Stimulated activated CD4-positive, alpha-beta T cell treated with anti-CD3 and anti-CD28 coated beads, TNF-alpha, amount 100 ng/mL, for 4 hours (primary cell): ENCODE measurements at regions not wholly inside any gene's neighbourhood (a gene's known extent, or its start where the extent isn't known, plus 50 kb on each side); places are given as distances from the start of the nearest gene placed in this dataset.

Source experiments
- DNase-seq, 3 experiments: peaks; one replicate each; pipeline ENCODE4 v3.0.0-alpha.2; 2020; ENCODE audit warnings: low read depth in 3 of 3

DNA sequence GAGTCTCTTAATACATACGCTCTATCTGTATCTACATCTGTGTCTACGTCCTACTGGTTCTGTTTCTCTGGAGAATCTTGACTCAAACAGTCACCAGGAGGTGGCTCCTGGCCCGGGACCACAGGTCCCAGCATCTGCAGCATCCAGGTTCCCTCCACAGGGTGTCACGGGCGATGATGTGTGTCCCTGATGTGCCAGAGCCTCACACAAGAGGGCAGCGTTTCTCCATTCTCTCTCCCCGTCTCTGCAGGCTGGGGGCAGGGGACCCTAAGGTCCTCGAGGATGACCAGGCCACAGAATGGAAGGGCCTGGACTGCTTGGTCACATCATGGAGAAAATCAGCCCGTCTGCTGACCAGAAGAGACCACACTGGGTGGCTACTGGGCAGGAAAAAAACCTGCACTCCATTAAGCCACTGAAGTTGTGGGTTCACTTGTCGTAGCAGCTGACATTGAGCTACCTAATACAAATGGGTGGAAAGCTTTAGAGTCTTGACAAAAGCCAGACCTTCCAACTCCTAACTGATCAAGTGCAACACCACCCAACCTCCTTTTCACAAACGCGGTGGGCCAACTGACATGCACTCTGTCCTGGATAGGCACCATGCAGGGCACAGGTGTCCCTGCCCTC is 392.5 kb downstream of the CTTN start:
- DNase-seq, result no peak

DNA sequence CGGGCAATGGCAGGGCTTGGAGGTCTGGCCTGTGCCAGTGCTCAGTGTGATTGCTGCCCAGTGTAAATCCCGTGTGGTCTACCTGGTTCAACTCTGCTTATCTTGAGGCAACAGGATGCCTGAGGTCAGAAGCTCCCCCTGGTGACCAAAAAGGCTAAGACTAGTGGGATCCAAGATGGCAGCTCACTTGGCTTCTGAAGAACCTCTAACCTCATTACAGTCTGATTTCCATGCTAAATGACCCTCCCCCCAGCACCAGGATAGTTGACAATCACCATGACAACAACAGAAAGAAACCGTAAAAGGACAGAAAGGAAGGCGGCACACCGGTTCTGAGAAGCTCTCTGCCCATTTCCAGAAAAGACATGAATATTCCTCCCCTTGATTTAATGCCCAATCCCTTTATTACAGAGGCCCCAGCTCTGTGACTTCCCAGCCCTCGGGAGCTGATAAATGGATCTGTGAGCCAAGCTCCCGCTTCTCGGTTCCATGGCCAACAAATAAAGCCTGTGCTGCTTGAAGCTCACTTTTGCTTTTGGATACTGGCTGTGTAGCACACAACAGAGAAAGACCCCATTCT is 398.4 kb downstream of the CTTN start:
- DNase-seq, result no peak

GRCh38 chr11:70798296-70798695 is 400.0 kb downstream of the CTTN start:
- no peak for DNase-seq

GRCh38 chr11:70799386-70799785 is 401.1 kb downstream of the CTTN start:
- no peak for DNase-seq

- no peak for DNase-seq
Observed at GRCh38 chr11:70802185-70802584, 403.9 kb downstream of the CTTN start.

DNA sequence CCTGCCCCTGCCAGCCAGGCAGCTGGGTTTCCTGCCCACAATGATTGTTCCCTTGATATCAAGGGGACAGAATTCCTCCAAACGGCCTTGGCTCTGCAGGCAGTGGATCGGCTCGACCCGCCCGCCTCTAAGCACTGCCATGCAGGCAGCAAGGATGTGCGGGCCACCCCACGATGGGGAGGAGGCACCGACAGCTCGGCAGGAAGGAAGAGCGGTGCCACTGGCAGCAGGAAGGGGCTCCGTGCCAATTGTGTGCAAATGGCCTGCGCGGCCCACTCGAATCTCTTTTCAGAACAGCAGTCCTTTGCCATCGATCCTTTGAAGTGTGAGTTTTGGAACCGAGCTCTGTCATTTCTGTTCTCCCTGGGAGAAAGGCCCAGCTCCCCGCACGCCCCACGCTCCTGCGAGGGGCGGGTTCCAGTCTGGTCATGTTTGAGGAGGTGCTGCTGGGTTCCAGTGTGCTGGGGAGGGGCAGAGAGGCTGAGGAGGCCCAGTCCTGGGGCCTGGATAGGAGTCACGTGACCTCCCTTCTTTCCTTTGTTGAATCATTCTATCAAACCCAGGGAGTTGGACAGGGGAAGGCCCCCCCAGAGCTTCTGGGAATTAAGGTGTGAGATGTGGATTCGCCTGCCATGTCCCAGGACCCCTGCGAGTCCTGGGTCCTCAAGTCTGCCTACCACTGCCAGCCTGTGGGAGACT is 406.0 kb downstream of the CTTN start:
- no peak for DNase-seq

- no peak for DNase-seq
Observed at GRCh38 chr11:70805243-70805642, 406.9 kb downstream of the CTTN start.

- no peak for DNase-seq
Observed at GRCh38 chr11:70805971-70806370, 407.6 kb downstream of the CTTN start.

DNA sequence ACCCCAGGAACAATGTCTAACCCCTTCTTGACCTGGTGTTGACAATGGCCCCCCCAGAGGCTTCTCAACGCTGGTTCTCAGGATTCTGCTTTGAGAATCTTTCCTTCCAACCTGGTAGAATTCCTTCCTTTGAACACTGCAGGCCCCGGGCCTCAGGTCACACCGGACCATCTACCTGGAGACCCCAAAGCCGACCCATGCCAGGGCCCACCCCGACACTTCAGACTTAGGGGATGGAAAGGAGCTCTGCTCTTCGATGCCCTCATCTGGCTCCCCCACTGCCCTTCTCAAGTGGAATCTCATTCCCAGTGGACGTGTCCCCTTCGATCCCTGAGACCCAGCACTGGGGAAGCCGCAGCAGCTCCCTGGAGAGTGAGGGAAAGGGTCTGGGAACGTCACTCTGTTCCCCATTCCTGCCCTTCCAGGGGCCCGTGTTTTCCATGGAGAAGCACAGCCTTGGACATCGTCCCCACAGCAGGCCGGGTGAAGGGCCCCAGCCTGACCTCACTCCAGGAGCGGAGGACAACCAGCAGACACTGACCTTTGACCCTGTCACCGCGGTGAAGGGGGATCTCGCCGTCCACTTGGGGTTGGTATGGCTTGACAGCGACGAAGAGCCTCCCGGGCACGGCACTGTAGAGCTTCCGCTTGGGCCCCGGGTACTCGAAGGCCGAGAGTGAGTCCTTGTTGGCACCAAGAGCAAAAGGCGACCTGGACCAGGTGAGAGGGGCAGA is 408.3 kb downstream of the CTTN start:
- no peak for DNase-seq

GRCh38 chr11:70807195-70807543 is 408.8 kb downstream of the CTTN start:
- DNase-seq, result no peak

DNA sequence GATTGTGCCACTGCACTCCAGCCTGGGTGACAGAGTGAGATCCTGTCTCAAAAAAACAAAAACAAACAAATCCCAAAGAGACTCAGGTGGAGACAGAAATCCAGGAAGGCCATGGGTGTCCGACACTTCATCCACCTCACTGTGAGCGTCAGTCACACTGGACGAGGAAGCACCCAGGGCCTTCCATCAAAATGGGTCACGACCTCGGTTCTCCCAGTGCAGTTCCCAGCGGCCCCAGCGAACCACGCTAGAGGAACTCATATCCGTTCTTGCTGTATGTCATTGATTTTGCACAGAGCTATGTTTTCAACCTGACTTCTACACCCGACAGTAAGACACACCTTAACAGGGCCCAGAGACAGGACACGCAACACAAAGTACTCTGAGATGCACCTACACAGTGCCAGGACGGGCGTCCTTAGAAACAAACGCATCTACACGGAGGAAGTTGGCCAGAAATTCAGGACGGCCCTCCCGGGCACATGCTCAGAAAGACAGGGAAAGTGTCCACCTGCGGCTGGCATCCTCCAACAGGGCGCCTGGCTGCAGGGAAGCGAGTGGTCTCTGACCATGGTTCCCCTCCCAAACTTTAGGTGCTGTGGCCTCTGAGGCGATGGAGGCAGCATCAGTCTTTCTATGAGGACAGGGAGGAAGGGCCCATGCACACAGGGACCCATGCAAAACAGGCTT is 410.5 kb downstream of the CTTN start:
- DNase-seq, result no peak

- DNase-seq, result no peak
Observed at GRCh38 chr11:70810133-70810532, 411.8 kb downstream of the CTTN start.

GRCh38 chr11:70810681-70811080 is 412.4 kb downstream of the CTTN start:
- no peak for DNase-seq

DNA sequence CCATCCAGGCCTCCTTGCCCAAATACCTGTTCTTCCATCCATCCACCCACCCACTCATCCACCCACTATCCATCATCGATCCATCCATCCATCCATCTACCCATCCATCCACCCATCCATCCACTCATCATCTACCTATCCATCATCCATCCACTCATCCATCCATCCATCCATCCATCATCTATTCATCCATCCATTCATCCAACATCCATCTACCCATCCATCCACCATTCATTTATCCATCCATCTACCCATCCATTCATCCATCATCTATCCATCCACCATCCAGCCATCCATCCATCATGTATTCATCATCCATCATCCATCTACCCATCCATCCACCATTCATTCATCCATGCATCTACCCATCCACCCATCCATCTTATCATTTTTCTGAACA is 413.2 kb downstream of the CTTN start:
- no peak for DNase-seq

GRCh38 chr11:70811915-70812314 is 413.6 kb downstream of the CTTN start:
- no peak for DNase-seq

DNA sequence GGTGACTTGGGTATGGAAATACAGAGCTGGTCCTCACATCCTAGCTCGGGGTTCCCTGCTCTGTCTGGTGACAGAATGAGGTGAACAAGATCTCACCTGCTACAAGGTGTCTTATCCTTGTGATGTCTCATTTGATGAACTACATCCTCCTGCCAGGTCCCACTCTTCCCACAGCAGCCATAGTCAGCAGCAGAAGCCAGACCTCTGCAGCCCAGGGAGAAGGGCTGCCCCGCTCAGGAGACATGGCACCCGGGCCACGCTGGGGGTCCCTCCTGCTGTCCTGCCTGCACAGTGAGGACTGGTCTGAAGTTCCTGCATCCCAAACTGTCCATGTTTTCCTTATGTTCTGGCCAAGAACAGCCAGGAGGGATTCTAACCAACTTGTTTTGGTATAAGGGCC is 414.1 kb downstream of the CTTN start:
- DNase-seq, result no peak

- DNase-seq, result no peak
Observed at GRCh38 chr11:70813651-70814050, 415.3 kb downstream of the CTTN start.

- no peak for DNase-seq
Observed at GRCh38 chr11:70815485-70815832, 417.1 kb downstream of the CTTN start.

GRCh38 chr11:70816156-70816678 is 417.9 kb downstream of the CTTN start:
- no peak for DNase-seq

DNA sequence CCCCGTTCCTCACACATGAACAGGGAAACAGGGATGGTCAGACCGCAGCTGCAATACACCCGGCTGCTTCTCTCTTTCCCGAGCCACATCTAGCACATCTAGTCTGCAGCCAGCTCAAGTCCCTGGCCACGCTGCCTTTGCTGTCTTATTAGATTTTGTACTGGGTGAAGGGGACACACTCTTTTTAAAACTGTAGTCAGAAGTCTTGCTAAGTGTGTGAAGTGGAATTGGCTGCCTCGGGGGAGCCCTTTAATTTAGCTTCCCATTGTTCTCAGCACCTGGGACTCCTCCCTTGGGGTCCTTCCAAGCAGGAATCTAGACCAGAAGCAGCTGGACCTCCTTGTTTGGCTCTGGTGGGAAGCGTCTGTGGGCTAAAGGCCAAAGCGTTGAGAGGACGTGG is 420.0 kb downstream of the CTTN start:
- DNase-seq, result no peak

DNA sequence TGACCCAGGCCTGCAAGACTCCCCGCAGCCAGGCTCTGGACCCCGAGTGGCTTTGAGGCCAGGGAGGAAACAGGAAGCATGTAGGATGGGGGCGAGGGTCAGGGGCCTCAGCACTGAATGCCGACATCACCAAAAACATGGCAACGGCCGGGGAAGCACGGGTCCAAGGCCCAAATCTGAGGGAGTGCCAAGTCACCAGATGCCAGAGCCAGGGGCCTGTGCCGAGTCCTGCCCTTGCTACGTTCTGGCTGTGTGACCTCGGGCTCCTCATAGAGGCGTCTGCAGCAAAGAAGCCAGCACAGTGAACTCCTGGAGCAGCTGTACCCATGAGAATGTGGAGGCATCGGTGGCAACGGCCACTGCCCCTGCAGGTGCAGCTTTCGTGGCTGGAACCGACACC is 420.7 kb downstream of the CTTN start:
- DNase-seq, result no peak

DNA sequence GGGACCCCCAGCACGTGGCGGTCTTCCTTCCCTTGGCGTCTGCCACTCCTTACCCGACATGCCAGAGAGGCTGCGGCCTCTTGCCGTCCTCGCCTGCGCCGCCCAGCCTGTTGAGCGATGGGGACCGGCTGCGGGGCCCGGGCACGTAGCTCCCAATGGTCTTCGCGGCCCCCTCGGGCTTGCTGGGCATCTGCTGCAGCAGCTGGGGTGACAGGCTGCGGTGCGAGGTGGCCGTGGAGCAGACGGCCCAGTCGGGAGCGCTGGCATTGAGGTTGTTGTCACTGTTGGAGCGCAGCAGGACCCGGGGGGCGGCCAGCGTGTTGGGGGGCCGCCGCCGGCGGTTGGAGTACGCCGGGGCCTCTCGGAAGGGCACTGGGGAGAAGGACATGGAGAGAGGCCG is 422.0 kb downstream of the CTTN start:
- no peak for DNase-seq
